Loucy (cell line): ENCODE measurements at regions not wholly inside any gene's neighbourhood (a gene's known extent, or its start where the extent isn't known, plus 50 kb on each side); places are given as distances from the start of the nearest gene placed in this dataset.

Experiments used
- EZH2phosphoT487 ChIP-seq: fragments of 200-600 bp; IDR thresholded peaks from 2 replicates; pipeline ENCODE4 v1.6.1; 2018; ENCODE audit warnings: antibody characterized with exemption, mild to moderate bottlenecking, moderate library complexity, borderline replicate concordance
- TF ChIP-seq, protein P1 (sequence below): fragments of 200-600 bp; sonication (generic); conservative IDR thresholded peaks from 2 replicates; pipeline ENCODE4 v1.5.1; 2014; ENCODE audit warnings: mild to moderate bottlenecking, antibody characterized with exemption, low read length

GRCh38 chr6:11847515-11848345, 69.1 kb upstream of the ADTRP start:
- TF ChIP-seq, protein P1, sequence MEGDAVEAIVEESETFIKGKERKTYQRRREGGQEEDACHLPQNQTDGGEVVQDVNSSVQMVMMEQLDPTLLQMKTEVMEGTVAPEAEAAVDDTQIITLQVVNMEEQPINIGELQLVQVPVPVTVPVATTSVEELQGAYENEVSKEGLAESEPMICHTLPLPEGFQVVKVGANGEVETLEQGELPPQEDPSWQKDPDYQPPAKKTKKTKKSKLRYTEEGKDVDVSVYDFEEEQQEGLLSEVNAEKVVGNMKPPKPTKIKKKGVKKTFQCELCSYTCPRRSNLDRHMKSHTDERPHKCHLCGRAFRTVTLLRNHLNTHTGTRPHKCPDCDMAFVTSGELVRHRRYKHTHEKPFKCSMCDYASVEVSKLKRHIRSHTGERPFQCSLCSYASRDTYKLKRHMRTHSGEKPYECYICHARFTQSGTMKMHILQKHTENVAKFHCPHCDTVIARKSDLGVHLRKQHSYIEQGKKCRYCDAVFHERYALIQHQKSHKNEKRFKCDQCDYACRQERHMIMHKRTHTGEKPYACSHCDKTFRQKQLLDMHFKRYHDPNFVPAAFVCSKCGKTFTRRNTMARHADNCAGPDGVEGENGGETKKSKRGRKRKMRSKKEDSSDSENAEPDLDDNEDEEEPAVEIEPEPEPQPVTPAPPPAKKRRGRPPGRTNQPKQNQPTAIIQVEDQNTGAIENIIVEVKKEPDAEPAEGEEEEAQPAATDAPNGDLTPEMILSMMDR: no peak
- no peak for TF ChIP-seq EZH2phosphoT487
